ENCODE measurements at regions not wholly inside any gene's neighbourhood (a gene's known extent, or its start where the extent isn't known, plus 50 kb on each side); places are given as distances from the start of the nearest gene placed in this dataset.

GRCh38 chr12:3995306-3995705 lies 122.1 kb upstream of the PARP11 start:
- CTCF ChIA-PET = interaction anchor here (1.3 to 1.5 kb wide), 3 partner anchors 33 to 282 kb away, joined by 3 to 10 read pairs (median 8); no protein-coding TSS in a partner anchor
- no peak for TF ChIP-seq CTCF (IDR thresholded peaks at IDR 0.05)
- Mint-ChIP-seq H3K27ac (peak overlapping the region; percentile 69), H3K4me3 (no peak overlapping the region), H3K36me3 (ENCODE audit: low read depth) (peaks cover 4% of the 10 kb centered on the region), H3K9me3 (no peaks in the 10 kb centered on the region), H3K27me3 (no peaks in the 10 kb centered on the region), H3K4me1 (ENCODE audit: low read depth) (peaks cover 43% of the 10 kb centered on the region)
- DNase-seq (no peak), ATAC-seq (ENCODE audit: poor library complexity) (no peak)
- intact Hi-C loops (cut with DNase I, micrococcal nuclease) = loop anchor here (1.0 to 10.0 kb wide), 4 partner anchors 37 to 282 kb away; no protein-coding TSS in a partner anchor
- H3K27ac ChIP-seq (ENCODE audit: low read depth in 1 of 2, low read length in 2 of 2) = no peak overlapping the region
- H3K36me3 ChIP-seq (ENCODE audit: insufficient read depth, low read length) = no peaks in the 10 kb centered on the region
- POLR2A ChIA-PET = interaction anchor here (0.8 to 1.3 kb wide), 3 partner anchors 32 to 110 kb away, joined by 3 to 5 read pairs (median 4); no protein-coding TSS in a partner anchor
- H3K4me1 ChIP-seq (ENCODE audit: insufficient read depth, low read length) = peaks cover 19% of the 10 kb centered on the region
- no peaks in the 10 kb centered on the region for H3K9me3 ChIP-seq (ENCODE audit: control insufficient read depth in 1 of 2, insufficient read depth in 1 of 2, low read length in 2 of 2)
- no peak overlapping the region for H3K4me3 ChIP-seq (ENCODE audit: low read length)
- no peaks in the 10 kb centered on the region for H3K27me3 ChIP-seq (ENCODE audit: control insufficient read depth in 1 of 2, insufficient read depth in 2 of 2, low read length in 2 of 2)

GRCh38 chr12:3994500-3994899 lies 121.3 kb upstream of the PARP11 start:
- TF ChIP-seq CTCF (IDR thresholded peaks at IDR 0.05) = no peak
- DNase-seq (no peak), ATAC-seq (ENCODE audit: poor library complexity) (no peak)
- Histone ChIP-seq H3K27ac (ENCODE audit: low read depth in 1 of 2, low read length in 2 of 2) (no peak overlapping the region), H3K27me3 (ENCODE audit: control insufficient read depth in 1 of 2, insufficient read depth in 2 of 2, low read length in 2 of 2) (no peaks in the 10 kb centered on the region), H3K36me3 (ENCODE audit: insufficient read depth, low read length) (no peaks in the 10 kb centered on the region), H3K4me1 (ENCODE audit: insufficient read depth, low read length) (peaks cover 24% of the 10 kb centered on the region), H3K4me3 (ENCODE audit: low read length) (no peak overlapping the region), H3K9me3 (ENCODE audit: control insufficient read depth in 1 of 2, insufficient read depth in 1 of 2, low read length in 2 of 2) (no peaks in the 10 kb centered on the region)
- Mint-ChIP-seq H3K4me1 (ENCODE audit: low read depth) (peaks cover 43% of the 10 kb centered on the region), H3K27ac (no peak overlapping the region), H3K36me3 (ENCODE audit: low read depth) (peaks cover 4% of the 10 kb centered on the region), H3K9me3 (no peaks in the 10 kb centered on the region), H3K27me3 (no peaks in the 10 kb centered on the region), H3K4me3 (no peak overlapping the region)
- CTCF ChIA-PET = interaction anchor here (1.2 to 2.4 kb wide), 3 partner anchors 43 to 282 kb away, joined by 4 to 8 read pairs (median 6); no protein-coding TSS in a partner anchor
- POLR2A ChIA-PET = interaction anchor here (1.1 to 1.3 kb wide), 2 partner anchors 32 to 109 kb away, joined by 4 read pairs; no protein-coding TSS in a partner anchor
- intact Hi-C loops (cut with DNase I, micrococcal nuclease) = loop anchor here in 1 of 2 experiments (10.0 kb wide), 1 partner anchor 120 kb away; no protein-coding TSS in a partner anchor

GRCh38 chr12:3992945-3993344 lies 119.7 kb upstream of the PARP11 start:
- no peaks in the 10 kb centered on the region for H3K27me3 Mint-ChIP-seq
- no peak overlapping the region for H3K27ac Mint-ChIP-seq
- Histone ChIP-seq H3K4me3 (ENCODE audit: low read length) (no peak overlapping the region), H3K27ac (ENCODE audit: low read depth in 1 of 2, low read length in 2 of 2) (no peak overlapping the region), H3K36me3 (ENCODE audit: insufficient read depth, low read length) (no peaks in the 10 kb centered on the region), H3K9me3 (ENCODE audit: control insufficient read depth in 1 of 2, insufficient read depth in 1 of 2, low read length in 2 of 2) (no peaks in the 10 kb centered on the region), H3K4me1 (ENCODE audit: insufficient read depth, low read length) (peaks cover 29% of the 10 kb centered on the region), H3K27me3 (ENCODE audit: control insufficient read depth in 1 of 2, insufficient read depth in 2 of 2, low read length in 2 of 2) (no peaks in the 10 kb centered on the region)
- ChIA-PET CTCF (interaction anchor here (2.1 to 2.4 kb wide), 2 partner anchors 107 to 284 kb away, joined by 6 to 8 read pairs; no protein-coding TSS in a partner anchor), POLR2A (interaction anchor here (0.8 kb wide), 1 partner anchor 284 kb away, joined by 3 read pairs; no protein-coding TSS in a partner anchor)
- intact Hi-C loops (cut with DNase I, micrococcal nuclease) = loop anchor here in 1 of 2 experiments (10.0 kb wide), 1 partner anchor 122 kb away; no protein-coding TSS in a partner anchor
- no peaks in the 10 kb centered on the region for H3K9me3 Mint-ChIP-seq
- H3K4me1 Mint-ChIP-seq (ENCODE audit: low read depth) = peaks cover 46% of the 10 kb centered on the region
- H3K36me3 Mint-ChIP-seq (ENCODE audit: low read depth) = peaks cover 4% of the 10 kb centered on the region
- no peak for DNase-seq
- no peak for ATAC-seq (ENCODE audit: poor library complexity)
- no peak for TF ChIP-seq CTCF (IDR thresholded peaks at IDR 0.05)
- no peak overlapping the region for H3K4me3 Mint-ChIP-seq
